Activated effector memory CD4-positive, alpha-beta T cell treated with Interleukin-2 at 50 U/mL for 16 hours (primary cell): ENCODE measurements at regions not wholly inside any gene's neighbourhood (a gene's known extent, or its start where the extent isn't known, plus 50 kb on each side); places are given as distances from the start of the nearest gene placed in this dataset.
"Not testable (repeated sequence)": the region's sequence is repeated elsewhere in the genome, so short reads cannot be mapped to it uniquely, and the experiment has no call there.

ENCODE experiments used
- DNase-seq: peaks from one replicate; pipeline ENCODE4 v3.0.0-alpha.2; 2020

DNA sequence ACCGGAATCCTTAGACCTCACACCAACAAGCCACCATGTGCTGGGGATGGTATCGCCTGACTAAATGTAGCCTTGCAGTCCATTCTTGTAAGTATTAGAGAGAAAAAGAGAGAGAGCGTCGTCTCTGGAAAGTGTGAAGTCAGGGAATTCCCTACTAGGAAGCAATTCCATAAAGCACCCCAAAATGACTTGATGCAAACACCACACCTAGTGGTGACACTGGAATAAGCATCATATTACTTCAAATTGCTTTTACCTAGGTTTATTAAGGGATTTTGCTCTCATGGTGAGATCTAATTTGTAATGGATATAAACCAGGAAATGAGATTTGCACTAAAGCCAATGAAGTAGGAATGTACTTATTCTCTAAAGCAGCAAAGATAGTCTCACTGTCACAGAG lies 111.4 kb upstream of the METTL9 start:
- not testable (repeated sequence) for DNase-seq

DNA sequence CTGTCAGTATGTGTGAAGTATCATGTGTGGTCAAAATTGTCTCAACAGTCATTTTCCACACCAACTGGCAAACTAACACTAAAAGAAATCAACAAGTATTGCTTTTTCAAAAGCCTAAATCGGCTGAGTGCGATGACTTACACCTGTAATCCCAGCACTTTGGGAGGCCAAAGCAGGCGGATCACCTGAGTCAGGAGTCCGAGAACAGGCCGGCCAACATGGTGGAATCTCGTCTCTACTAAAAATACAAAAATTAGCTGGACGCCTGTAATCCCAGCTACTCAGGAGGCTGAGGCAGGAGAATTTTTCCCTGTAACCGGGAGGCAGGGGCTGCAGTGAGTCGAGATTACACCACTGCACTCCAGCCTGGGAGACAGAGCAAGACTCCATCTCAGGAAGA lies 100.3 kb upstream of the METTL9 start:
- not testable (repeated sequence) for DNase-seq

DNA sequence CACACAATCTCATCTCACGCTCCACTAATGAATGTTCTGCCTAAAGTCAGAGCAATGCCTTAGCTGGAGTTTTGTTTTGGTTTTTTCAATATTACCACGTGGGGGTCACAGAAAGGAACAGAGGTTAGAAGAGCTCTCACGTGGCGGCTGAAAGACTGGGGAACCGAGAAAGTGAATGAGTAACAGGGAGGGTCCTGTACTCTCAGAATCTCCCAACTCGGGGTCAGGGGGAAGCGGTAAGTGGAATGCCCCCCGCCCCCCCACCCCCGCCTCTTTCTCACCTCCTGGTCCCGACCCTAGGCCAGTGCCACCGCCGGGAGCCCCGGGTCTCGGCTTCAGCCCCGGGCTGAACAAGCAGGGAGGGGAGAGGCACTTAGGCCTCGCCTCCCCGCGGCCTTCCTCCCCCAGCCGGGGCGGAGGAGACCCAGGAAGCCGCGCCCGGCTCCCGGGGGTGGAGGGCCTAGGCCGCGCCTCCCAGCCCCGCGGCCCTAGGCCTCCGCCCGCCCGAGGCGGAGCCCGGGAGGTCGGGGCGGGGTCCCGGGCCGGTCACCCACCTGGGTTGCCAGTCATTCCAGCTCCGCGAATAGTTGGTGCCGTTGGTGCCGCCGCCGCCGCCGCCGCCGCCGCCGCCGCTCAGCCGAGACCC lies 98.0 kb upstream of the METTL9 start:
- peak; percentile 66 for DNase-seq

DNA sequence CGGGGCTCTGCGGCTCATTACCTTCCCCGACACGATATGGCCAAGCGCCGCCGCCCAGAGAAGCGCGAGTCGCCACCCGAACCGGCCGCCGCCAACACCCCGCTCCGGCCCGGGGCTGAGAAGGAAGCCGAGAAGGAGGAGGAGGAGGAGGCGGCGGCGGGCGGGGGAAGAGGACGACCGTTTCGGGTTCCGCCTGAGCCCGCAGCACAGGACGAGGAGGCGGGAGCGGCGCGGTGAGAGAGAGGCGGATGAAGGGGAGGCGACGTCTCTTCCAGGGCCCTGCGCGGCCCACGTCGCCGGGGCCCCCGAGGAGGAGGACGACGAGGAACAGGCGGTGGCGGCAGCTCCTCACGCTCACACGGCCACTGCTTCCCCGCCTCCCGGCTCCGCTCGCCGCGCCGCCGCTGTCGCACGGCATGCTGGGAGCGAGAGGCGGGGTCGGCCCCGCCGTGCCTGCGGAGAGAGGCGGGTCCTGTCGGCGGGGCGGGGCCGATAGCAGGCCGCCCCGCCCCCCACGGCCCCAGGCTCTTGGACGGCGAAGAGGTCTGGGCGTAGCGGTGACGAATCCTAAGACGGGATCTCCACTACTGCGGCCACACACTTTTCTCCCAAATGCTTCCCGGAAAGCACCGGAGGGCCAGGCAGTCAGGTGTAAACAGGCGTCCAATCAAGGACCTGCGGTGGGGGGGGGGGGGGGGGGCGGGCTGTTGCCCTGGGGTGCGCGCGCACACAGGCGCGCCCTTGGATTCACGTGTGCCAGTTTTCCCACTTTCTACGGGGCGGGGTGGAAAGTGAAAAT lies 97.3 kb upstream of the METTL9 start:
- DNase-seq: peak; percentile 84

DNA sequence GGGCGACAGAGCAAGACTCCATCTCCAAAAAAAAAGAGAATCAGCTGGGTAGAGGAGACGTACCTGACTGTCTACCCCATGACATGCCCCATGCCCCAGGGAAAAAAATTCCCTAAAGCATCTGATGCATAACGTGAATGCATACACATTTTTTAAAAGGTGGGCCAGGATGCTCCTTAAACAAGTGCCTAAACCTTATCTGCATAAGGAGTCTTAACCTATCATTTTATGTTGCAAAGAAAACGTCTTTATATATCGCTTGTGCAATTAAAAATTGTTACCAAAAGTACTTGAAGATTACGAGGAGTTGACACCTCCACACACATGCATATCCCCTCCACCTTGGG lies 95.8 kb upstream of the METTL9 start:
- not testable (repeated sequence) for DNase-seq

DNA sequence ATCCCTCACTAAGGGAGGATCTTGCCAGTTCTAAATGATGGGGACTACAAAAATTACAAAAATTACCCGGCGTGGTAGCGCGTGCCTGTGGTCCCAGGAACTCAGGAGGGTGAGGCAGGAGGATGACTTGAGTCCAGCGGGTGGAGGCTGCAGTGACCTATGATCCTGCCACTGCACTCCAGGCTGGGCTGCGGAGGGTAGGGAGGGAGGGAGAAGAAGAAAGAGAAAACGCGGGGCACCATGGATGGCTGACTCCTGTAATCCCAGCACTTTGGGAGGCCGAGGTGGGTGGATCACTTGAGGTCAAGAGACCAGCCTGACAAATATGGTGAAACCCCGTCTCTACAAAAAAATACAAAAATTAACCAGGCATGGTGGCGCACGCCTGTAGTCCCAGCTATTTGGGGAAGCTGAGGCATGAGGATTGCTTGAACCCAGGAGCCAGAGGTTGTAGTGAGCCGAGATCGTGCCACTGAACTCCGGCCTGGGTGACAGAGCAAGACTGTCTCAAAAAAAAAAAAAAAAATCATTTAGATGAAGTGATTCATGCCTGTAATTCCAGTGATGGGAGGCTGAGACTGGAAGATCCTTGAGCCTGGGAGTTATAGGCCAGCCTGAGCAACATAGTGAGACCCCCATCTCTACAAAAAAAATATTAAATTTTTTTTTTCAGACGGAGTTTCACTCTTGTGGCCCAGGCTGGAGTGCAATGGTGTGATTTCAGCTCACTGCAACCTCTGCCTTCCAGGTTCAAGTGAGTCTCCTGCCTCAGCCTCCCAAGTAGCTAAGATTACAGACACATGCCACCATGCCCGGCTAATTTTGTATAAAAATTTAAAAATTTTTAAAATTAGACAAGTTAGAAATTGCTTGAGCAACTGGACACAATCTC lies 95.2 kb upstream of the METTL9 start:
- not testable (repeated sequence) for DNase-seq

DNA sequence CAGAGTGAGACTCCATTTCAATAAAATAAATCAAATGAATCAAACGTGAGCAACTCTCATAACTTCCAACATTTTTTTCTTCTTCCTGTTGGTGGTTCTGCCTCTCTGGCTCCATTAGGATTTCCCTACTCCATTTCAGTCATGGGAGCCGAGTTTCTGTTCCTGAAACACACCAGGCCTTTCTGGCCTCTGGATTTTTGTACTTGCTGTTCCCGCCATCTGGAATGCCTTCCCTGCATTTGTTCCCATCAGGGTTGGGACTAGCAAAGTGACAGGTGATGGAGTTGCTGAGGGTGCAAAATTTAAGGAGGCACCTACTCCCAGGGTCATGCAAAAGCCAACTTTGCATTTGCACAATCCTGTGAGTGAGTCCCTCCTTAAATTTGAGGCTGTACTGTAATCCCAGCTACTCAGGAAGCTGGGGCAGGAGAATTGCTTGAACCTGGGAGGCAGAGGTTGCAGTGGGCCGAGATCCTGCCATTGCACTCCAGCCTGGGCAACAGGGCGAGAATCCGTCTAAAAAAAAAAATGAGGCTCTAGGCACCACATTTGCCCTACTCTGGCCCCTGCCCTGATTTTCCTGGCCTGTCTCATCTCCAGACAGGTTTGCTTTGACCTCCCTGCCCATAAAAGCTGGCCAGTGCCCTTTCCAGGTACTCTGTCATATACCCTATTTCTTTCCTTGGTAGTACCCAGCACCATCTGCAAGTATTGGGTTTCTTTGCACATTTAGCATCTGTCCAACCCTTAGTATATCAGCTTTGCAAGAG lies 93.4 kb upstream of the METTL9 start:
- not testable (repeated sequence) for DNase-seq

DNA sequence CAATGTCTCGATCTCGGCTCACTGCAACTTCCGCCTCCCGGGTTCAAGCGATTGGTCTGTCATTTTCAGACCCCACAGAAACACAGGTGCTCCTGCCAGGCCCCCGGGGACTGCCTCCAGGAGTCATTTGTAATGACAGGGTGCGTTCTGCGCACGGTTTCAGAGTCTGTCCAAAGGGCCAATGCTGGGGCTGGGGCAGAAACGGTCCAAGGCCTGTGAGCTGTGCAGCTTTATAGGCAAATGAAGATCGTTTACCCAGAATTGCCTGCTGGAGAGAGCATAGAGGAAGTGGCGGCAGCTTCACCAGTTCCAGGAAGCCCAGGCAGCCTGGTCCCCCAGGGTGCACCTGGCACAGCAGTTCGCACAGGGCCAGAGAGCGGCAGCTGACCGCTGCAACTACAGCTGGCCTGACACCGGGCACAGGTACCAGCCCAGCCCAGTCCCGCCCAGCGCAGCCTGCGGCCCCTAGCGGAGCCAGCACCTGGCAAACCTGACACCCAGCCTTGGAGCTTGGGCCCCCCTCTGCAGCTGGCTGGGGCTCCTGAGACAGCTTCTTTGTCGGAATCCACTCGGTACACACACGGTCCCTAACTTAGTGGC lies 92.4 kb upstream of the METTL9 start:
- peak; percentile 54 for DNase-seq

DNA sequence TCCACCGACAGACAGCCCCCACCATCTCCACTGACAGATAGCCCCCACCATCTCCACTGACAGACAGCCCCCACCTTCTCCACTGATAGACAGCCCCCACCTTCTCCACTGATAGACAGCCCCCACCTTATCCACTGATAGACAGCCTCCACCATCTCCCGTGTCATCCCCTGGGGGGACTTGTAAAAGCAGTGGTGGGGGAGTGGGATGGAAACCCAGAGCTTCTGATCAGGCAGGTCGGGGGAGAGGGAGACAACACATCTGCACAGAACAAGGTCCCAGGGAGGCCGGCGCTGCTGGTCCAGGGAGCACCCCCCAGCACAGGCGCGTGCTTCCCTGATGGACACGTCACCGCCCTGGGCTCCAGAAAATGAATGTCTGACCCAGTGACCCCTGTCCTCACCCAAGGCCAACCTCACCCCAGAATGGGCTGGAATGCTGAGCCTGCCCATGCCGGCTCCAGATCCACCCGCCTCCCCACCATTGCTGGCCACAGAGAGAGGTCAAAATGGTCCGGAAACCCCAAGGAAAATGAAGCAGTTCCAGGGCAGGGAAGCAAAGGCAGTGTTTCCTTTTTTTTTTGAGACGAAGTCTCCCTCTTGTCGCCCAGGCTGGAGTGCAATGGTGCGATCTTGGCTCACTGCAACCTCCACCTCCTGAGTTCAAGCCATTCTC lies 91.6 kb upstream of the METTL9 start:
- DNase-seq: not testable (repeated sequence)

DNA sequence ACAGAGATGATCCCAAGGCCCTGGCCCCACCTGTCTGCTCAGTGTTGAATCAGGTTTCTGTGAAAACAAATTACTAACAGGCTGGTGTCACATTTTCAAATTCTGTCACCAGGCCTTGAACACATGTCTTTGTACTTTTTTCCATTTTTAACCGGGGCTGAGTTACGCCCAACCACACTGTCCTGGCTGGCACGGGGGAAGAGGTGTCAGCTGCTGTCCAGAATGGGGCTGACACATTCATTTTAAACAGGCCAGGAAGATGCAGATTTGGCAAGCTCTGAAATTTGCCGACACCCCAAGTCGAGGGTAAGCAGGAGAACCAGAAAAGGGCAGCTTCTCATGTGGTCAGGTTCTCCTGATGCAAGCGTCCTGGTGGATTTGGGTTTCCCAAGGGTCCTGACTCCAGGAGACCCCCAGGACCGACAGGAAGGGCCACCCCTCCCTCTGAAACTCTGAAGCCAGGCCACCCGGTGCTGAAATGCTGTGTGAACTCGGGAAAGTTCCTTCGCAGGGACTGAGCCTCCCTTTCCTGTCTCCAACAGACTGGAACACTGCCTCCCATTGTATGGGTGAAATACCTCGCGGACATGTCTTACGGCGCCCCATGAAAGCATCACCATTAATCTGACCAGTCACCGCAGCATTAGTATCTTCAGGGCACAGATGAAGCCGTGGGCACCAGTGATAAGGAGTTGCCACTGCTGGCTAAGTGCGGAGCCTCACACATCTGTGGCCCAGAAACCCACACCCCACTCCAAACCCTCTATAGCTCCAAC lies 90.5 kb upstream of the METTL9 start:
- not testable (repeated sequence) for DNase-seq

DNA sequence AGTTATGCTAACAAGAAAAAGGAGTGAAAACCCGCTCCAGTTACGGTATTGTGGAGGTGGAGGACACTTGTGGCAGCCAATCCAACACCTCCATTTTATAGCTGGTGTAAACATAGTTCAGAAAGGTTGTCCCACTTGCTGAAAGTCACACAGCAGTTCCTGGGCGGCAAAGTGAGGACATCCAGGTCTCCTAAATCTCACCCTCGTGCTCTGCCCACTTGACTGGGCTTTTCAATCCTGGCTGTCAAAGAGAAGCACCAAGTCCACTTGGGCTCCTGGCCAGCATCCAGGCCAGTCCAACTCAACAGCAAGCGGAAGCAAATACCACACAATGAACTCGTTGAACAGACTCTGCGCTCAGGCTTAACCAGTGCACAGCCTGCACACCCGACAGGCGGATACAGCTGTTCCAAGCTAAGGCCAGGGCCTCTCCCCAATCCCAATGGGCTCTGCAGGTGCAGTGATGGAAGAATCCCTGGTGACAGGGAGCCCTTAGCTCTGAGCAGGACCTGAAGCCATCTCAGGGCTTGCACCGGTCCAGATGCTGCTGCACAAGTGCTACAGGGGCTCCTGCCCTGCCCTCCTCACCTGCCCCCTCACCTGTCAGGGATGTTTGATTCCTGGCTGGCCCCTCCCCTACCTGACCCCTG lies 89.8 kb upstream of the METTL9 start:
- DNase-seq: not testable (repeated sequence)

DNA sequence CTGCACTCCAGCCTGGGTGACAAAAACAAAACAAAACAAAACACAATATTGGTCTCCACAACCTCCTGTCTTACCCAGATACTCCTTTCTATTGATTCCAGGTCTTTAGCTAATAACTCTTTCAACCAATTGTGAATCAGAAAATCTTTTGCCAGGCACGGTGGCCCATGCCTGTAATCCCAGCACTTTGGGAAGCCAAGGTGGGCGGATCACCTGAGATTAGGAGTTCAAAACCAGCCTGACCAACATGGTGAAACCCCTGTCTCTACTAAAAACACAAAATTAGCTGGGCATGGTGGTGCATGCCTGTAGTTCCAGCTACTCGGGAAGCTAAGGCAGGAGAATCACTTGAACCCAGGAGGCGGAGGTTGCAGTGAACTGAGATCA lies 88.5 kb upstream of the METTL9 start:
- DNase-seq: not testable (repeated sequence)

DNA sequence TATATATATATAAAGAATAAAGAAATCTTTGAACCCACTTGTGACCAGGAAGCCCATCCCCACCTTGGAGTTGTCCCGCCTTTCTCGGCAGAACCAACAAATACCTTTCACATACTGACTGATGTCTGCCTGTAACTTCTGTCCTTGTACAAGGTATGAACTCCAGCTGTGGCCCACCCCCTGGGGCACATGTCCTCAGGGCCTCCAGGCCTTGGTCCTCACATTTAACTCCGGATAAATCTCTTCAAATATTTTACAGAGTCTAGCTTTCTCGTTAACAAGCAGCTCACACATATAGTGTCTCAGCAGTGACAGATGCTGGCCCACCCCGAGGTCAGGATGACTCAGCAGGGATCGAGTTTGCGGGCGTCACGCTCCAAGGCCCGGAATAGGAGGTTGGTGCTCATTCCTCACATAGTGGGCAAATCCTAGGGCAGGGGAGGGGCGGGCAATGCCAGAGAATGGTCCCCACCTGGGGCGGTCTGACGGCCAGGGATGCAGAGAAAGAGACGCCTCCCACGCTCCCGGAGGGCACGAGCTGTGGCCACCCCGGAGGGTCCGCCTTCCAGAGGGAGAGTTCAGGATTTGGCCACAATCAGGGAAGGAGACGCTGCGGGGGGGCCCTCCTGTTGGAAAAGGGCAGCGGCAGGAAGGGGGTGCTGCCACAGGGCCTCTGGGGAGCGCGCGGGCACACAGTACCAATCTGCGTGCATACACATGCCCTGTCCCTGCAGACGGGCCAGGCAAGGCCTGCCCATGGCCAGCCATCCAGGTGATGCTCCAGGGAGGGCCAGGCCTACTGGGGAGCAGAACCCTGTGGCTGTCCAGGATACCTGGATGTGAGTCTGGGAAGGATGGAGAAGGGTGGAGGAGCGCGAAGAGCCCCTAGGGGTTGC lies 87.8 kb upstream of the METTL9 start:
- not testable (repeated sequence) for DNase-seq

DNA sequence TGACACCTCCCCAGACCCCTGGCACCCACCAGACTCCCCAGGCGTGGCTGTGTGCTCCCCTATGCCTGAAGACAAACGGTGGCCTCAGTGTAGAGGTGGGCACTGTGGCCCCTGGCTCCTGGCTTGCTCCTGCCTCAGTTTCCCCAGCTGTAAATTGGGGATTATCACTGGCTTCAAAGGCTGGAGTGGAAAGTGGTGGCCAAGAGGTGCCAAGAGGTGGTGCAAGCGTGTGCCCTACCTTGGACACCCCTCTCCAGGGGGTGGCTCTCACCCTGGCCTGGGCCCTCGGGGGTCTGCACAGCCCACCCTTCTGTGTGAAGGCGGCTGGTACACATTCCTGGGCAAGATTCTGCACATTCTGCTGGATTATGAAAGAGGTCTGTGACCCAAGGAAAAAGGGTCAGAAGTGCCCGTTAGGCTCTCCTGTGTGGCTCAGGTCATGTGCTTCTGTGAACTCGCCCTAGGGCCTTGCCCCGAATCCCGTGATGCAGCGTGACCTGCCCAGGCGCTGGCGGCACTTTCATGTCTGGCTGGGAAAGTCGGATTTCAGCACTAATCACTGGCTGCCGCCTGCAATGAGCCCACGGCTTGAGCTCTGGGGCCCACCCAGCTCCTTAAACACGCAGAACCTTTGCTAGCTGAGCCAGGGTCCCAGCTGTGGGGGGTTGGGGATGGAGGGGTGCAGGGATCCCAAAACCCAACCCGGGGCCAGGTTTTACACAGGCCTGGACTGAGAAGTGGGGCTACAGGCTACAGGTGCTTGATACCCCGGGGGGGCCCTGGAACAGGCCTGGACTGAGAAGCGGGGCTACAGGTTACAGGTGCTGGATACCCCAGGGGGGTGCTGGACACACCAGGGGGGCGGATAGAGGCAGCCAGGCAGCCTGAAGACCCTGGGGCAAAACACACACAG lies 86.8 kb upstream of the METTL9 start:
- DNase-seq: not testable (repeated sequence)

DNA sequence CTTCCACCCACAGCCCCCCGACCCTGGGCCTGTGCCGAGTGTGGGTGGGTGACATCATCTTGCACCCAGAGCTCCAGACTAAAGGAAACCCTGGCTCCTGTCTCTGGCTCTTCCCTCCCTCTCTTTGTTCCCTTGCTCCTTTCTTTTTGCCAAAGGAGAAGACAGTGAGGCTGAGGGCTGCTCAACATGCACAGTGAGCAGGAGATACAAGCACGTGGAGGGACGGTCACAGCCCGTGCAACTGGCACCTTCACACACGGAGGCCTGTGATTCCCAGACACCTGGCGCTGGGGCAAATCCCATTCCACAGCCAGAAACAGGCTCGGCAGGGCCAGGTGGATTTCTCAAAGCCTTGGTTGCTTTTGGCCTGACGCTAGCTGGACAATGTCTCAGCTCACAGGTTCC lies 86.0 kb upstream of the METTL9 start:
- not testable (repeated sequence) for DNase-seq

DNA sequence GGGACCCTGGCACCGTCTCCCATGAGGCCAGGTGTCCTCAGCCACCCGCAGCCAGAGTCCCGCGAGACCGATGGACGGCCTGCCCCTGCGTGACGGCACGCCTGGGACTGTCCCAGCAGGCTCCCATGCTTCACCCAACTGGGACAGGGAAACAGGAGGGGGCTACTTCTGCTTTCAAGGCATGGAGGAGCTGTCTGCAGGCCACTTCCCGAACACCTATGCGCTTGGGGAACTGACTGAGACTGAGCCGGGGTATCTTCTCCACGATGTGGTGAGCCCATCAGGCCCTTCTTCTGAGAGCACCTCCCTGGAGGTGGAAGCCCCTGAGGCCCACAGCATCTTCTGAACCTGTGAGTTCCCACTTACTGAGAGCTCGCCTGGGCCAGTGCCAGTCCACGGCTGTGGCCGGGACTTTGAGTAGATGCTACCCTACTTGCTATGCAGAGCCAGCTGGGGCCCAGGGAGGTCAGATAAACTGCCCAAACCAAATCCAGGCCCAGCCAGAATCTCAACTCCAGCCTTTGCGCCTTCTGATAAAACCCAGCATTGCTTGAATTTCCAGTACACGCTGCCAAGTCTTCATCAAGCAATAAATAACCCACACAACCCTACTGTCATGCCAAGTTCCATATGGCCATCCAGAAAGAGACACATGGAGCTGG lies 85.4 kb upstream of the METTL9 start:
- DNase-seq: not testable (repeated sequence)

DNA sequence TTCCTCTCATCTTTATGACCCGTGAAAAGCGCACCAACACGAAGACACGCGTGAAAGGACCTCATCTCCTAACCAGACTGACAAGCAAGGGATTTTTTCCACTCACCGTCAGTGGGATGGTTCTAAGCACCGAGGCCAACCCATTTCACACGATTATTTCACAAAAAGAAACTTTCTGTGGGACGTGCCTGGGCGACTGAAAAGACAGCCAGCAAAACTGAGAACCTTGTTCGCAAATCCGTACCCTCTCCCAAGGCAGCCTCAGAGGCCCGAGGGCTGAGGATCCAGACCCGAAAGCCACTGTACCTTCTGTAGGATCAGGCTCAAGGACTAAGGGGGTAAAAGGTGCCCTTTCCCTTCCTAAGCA lies 84.9 kb upstream of the METTL9 start:
- DNase-seq: not testable (repeated sequence)

DNA sequence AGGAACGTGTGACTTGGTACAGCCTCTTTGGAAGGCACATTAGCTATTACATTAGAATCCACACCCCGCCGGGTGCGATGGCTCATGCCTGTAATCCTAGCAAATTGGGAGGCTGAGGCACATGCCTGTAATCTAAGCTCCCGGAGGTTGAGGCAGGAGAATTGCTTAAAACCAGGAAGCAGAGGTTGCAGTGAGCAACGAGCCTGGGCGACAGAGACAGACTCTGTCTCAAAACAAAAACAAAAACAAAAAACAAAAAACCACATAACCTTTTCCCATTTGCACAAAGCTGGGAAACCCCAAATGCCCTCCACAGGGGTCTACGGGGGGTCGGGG lies 82.7 kb upstream of the METTL9 start:
- not testable (repeated sequence) for DNase-seq
